Heart left ventricle (tissue), 16 donors: ENCODE measurements at regions not wholly inside any gene's neighbourhood (a gene's known extent, or its start where the extent isn't known, plus 50 kb on each side); places are given as distances from the start of the nearest gene placed in this dataset.

Experiments used
- ATAC-seq, 4 donors: fragments of 200-7000 bp; cut with Tn5 transposase; one replicate each; pipeline ENCODE4 v1.9.1; 2020 to 2022; ENCODE audit warnings: moderate library complexity in 4 of 4, mild to moderate bottlenecking in 3 of 4, moderate number of reproducible peaks in 1 of 4
- DNase-seq, 5 donors: peaks; one replicate each; pipeline ENCODE4 v3.0.0-alpha.2; 2020
- H3K27ac ChIP-seq, 12 donors: fragments of 200-600 bp; sonication (generic) in 4 of 12; one replicate each; pipeline versions ENCODE4 v1.5.0 to v1.8.0; 2016 to 2022; ENCODE audit warnings: mild to moderate bottlenecking in 2 of 12
- H3K27me3 ChIP-seq, 9 donors: fragments of 200-600 bp; sonication (generic) in 2 of 9; one replicate each; pipeline versions ENCODE4 v1.5.1 to v1.8.0; 2016 to 2022; ENCODE audit warnings: mild to moderate bottlenecking in 3 of 9
- H3K36me3 ChIP-seq, 9 donors: fragments of 200-600 bp; sonication (generic) in 2 of 9; one replicate each; pipeline versions ENCODE4 v1.5.0 to v1.8.0; 2018 to 2022; ENCODE audit warnings: mild to moderate bottlenecking in 2 of 9
- H3K4me1 ChIP-seq, 12 donors: fragments of 200-600 bp; sonication (generic) in 4 of 12; one replicate each; pipeline versions ENCODE4 v1.5.0 to v1.8.0; 2016 to 2022; ENCODE audit warnings: mild to moderate bottlenecking in 3 of 12
- H3K4me3 ChIP-seq, 12 donors: fragments of 200-600 bp; sonication (generic) in 4 of 12; one replicate each; pipeline versions ENCODE4 v1.5.0 to v1.8.0; 2017 to 2022; ENCODE audit warnings: mild to moderate bottlenecking in 9 of 12, moderate library complexity in 4 of 12
- H3K9me3 ChIP-seq, 12 donors: fragments of 200-600 bp; sonication (generic) in 4 of 12; one replicate each; pipeline versions ENCODE4 v1.5.0 to v1.8.0; 2016 to 2022; ENCODE audit warnings: mild to moderate bottlenecking in 1 of 12
- POLR2A ChIP-seq, 2 donors: fragments of 450-650 bp; IDR thresholded peaks; one replicate each; pipeline ENCODE4 v1.6.1; 2017; ENCODE audit warnings: antibody characterized with exemption in 2 of 2, mild to moderate bottlenecking in 2 of 2, moderate library complexity in 2 of 2
- WGBS, 4 donors: extraction: QIAGEN DNeasy Blood & Tissue Kit in 2 of 4; methylation state at CpG; one replicate each; pipeline versions ENCODE4 v1.1.5 to v1.1.7; 2013 to 2018; 5-methylcytosine and 5-hydroxymethylcytosine counted together
- intact Hi-C, 10 donors: fragments of 100-400 bp; cut with DNase I; formaldehyde crosslinking; loops; one replicate each; pipeline versions ENCODE4 v1.11.1 to v1.14.2; 2022
- TF ChIP-seq, protein P1 (sequence below), 12 donors: fragments of 200-600 bp; sonication (generic) in 4 of 12; IDR thresholded peaks; one replicate each; pipeline versions ENCODE4 v1.5.0 to v1.8.0; 2018 to 2022; ENCODE audit warnings: antibody characterized with exemption in 12 of 12, mild to moderate bottlenecking in 5 of 12
- donor health status: ischemic (EF 13 %, LVEDD 7.1; RV severe dilation, severe dysfunction).
- donor health status: healthy with polysubstance abuse.
- donor health status: DM: no; HTN: yes; CAD: no.
- donor health status: DM: no; HTN: no; CAD: no.
- donor health status: ischemic (EF 25% LVEDD 6.9; RV normal size, moderate dysfunction).
- donor health status: ischemic (EF 25% LVEDD 5.7; RV mildly dilated, moderate dysfunction).
- donor health status: healthy.
- donor health status: DM: yes; HTN: yes; CAD: no.
- donor health status: ischemic (EF 35%, LVEDD 5.7; RV mildly dilated, moderate dysfunction).
- donor health status: nonischemic (EF 11% LVEDD 7.7; RV severe dilation, severe dysfunction).
- donor health status: DM: yes; HTN: yes; CAD: no.
- donor health status: PGD.
- donor health status: ischemic (EF 29% LVEDD 5.4; RV normal size, mild dysfunction).
- donor health status: nonischemic (EF 23%, LVEDD 6.1; RV moderate dilation, normal function).

DNA sequence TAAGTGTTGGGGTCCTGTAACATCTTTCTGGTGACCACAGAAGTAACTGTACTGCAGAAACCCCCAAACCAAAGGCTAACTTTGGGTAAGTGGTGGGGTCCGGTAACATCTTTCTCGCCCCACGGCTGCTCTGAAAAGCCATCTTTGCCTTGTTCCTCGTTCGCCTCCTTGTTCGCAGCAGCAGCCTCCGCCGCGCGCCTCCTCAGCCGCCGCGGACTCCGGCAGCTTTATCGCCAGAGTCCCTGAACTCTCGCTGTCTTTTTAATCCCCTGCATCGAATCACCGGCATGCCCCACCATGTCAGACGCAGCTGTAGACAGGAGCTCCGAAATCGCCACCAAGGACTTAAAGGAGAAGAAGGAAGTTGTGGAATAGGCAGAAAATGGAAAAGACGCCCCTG, 316.8 kb downstream of the TUSC7 start:
- ATAC-seq = no peak
- TF ChIP-seq POLR2A (IDR thresholded peaks at IDR 0.05) = no peak
- TF ChIP-seq, protein P1, sequence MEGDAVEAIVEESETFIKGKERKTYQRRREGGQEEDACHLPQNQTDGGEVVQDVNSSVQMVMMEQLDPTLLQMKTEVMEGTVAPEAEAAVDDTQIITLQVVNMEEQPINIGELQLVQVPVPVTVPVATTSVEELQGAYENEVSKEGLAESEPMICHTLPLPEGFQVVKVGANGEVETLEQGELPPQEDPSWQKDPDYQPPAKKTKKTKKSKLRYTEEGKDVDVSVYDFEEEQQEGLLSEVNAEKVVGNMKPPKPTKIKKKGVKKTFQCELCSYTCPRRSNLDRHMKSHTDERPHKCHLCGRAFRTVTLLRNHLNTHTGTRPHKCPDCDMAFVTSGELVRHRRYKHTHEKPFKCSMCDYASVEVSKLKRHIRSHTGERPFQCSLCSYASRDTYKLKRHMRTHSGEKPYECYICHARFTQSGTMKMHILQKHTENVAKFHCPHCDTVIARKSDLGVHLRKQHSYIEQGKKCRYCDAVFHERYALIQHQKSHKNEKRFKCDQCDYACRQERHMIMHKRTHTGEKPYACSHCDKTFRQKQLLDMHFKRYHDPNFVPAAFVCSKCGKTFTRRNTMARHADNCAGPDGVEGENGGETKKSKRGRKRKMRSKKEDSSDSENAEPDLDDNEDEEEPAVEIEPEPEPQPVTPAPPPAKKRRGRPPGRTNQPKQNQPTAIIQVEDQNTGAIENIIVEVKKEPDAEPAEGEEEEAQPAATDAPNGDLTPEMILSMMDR (IDR thresholded peaks at IDR 0.05) = no peak
- intact Hi-C loops = no loop called here

DNA sequence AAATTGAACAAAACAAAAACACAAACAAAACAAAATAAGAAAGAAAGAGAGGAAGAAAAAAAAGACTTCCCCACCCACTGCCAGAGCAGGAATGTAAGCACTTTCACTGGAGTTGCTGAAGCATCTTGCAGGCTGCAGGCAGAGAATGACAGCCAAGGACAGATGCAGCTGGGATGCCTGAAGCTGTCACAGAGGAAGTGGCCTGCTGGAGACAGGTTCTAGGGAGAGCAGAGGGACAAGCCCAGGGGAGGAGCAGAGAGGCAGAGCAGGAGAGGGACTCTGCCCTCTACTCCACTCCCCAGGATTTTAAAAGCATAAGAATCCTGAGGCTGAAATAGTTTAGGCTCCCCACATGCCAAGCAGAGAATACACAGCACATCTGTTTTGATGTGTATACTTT, 326.2 kb downstream of the TUSC7 start:
- DNase-seq (peak in 2 of 5 donors; percentile 43 to 45), ATAC-seq (peak; percentile 45 to 81 (median 62))
- intact Hi-C loops = no loop called here
- Histone ChIP-seq H3K4me3 (no peak overlapping the region), H3K27ac (peak overlapping the region in 5 of 12 donors; percentile 10 to 70 (median 46)), H3K9me3 (no peaks in the 10 kb centered on the region), H3K4me1 (peaks cover 0 to 21% (median 0%) of the 10 kb centered on the region in 12 donors), H3K36me3 (no peaks in the 10 kb centered on the region), H3K27me3 (no peaks in the 10 kb centered on the region)
- TF ChIP-seq POLR2A (IDR thresholded peaks at IDR 0.05) = no peak
- TF ChIP-seq, protein P1 (IDR thresholded peaks at IDR 0.05) = no peak

More for the DNA sequence above, 316.8 kb downstream of the TUSC7 start:
- no peak overlapping the region for H3K4me3 ChIP-seq
- H3K27ac ChIP-seq = no peak overlapping the region
- no peak for DNase-seq
- H3K27me3 ChIP-seq = no peaks in the 10 kb centered on the region
- H3K4me1 ChIP-seq = no peaks in the 10 kb centered on the region
- WGBS, 4 donors = 96 to 98% (median 97%) methylated on average over 22 of the region's 22 CpGs
- no peaks in the 10 kb centered on the region for H3K9me3 ChIP-seq
- no peaks in the 10 kb centered on the region for H3K36me3 ChIP-seq

DNA sequence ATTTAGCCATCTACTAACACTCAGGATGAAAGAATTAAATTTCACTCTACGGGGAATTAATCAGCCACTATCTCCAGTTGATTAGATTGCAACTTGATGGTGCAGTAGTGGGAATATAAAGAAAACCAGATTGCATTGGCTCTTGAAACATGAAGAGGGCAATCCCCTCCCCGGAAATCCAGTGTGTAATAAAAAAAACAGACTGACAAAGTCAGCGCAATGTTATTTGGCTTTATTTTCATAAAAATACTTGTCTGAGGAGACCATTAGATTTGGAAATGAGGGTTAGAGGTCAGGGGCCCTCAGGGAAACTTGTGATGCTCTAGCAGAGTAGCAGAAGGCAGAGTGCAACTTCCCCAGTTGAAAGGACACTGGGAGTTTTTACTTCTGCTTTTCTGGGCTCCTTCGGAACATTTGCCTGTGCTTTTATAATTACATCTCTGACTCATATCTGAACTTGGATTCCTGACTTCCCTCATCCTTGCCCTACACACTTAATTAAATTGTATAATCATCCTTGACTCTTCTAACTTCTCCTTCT, 326.8 kb downstream of the TUSC7 start:
- H3K27me3 ChIP-seq = no peaks in the 10 kb centered on the region
- H3K4me1 ChIP-seq = peaks cover 0 to 21% (median 0%) of the 10 kb centered on the region in 12 donors
- no peak overlapping the region for H3K4me3 ChIP-seq
- no peaks in the 10 kb centered on the region for H3K9me3 ChIP-seq
- WGBS, 4 donors = 17 to 32% (median 28%) methylated on average over 4 of the region's 4 CpGs
- ATAC-seq (peak; percentile 71 to 95 (median 92)), DNase-seq (peak in 4 of 5 donors; percentile 26 to 61 (median 52))
- TF ChIP-seq, protein P1 (IDR thresholded peaks at IDR 0.05) = no peak
- no peak for TF ChIP-seq POLR2A (IDR thresholded peaks at IDR 0.05)
- intact Hi-C loops = no loop called here
- H3K27ac ChIP-seq = peak overlapping the region in 6 of 12 donors; percentile 10 to 81 (median 42)
- no peaks in the 10 kb centered on the region for H3K36me3 ChIP-seq

DNA sequence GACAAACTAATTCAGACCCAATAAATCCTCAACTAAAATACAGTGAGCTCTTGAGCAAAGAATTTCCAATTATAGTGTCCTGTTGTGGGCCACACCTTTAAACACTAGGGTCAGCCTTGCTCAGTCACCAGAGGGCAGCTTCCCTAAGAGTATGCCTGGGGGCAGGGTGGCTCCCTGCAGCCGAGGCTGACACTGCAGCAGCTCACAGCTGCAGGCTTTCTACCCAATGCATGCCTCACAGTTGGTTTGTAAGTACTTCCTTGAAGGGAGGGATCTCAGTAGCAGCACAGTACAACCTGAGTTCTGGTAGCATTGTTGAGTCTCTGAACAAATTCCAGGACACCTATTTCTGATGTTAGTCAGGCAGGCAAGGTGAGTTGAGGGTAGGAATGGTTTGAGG, 335.6 kb downstream of the TUSC7 start:
- Histone ChIP-seq H3K27me3 (no peaks in the 10 kb centered on the region), H3K4me1 (no peaks in the 10 kb centered on the region), H3K27ac (no peak overlapping the region), H3K4me3 (no peak overlapping the region), H3K9me3 (no peaks in the 10 kb centered on the region), H3K36me3 (no peaks in the 10 kb centered on the region)
- intact Hi-C loops = no loop called here
- ATAC-seq = peak in 2 of 4 donors; percentile 42 to 62
- peak in 1 of 5 donors; percentile 32 for DNase-seq
- TF ChIP-seq, protein P1 (IDR thresholded peaks at IDR 0.05) = no peak
- TF ChIP-seq POLR2A (IDR thresholded peaks at IDR 0.05) = no peak
- WGBS, 4 donors = 0 to 20% (median 2%) methylated on average over 1 of the region's 1 CpG
